Hematopoietic multipotent progenitor cell treated with erythropoietin and hydrocortisone succinate and interleukin-3 and kit ligand, for 8 days (in vitro differentiated cells): ENCODE measurements at regions not wholly inside any gene's neighbourhood (a gene's known extent, or its start where the extent isn't known, plus 50 kb on each side); places are given as distances from the start of the nearest gene placed in this dataset.
"Not testable (repeated sequence)": the region's sequence is repeated elsewhere in the genome, so short reads cannot be mapped to it uniquely, and the experiment has no call there.

ENCODE experiments used
- DNase-seq: peaks from one replicate; pipeline ENCODE4 v3.0.0-alpha.2; 2015

DNA sequence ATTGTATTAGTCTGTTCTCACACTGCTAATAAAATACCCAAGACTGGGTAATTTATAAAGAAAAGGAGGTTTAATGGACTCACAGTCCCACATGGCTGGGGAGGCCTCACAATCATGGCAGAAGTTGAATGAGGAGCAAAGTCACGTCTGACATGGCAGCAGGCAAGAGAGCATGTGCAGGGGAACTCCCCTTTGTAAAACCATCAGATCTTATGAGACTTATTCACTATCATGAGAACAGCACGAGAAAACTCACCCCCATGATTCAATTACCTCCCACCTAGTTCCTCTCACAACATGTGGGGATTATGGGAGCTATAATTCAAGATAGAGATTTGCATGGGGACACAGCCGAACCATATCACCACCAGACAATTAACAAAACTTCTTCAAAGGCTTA, 84.4 kb upstream of the ANKRD1 start:
- DNase-seq, result not testable (repeated sequence)

DNA sequence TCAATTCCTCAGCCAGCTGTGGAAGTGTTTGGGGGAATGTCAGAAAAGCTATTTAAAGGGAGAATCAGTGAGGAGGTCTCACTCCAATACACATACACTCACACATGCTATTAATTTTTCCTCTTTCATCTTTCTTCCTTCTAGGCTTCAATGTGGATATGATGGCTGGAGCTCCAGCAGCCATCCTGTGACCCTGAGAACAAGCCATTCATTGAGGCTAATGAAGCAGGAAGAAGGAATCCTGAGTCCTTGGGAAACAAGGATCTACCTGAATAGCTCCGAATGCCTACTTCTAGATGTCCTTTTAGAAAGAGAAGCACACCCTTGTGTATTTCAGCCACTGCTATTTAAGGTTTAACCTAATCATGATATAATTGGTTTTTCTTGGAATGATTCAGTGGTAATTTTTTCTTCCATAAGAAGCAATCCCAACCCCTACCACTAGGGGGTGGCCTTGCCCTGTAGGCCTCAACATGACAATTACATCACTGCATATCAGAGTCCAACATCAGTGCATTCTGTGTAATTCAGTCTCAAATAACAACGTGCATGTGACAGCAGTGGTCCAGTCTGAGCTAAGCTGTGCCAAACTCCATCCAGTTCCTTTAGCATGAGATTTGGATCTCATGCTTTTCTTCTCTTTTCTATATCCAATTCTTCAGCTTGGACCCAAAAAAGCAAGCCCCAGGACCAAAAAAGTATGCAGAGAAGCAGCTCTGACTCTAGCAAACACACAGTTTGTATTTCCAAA, 85.3 kb upstream of the ANKRD1 start:
- DNase-seq, result peak; percentile 73

DNA sequence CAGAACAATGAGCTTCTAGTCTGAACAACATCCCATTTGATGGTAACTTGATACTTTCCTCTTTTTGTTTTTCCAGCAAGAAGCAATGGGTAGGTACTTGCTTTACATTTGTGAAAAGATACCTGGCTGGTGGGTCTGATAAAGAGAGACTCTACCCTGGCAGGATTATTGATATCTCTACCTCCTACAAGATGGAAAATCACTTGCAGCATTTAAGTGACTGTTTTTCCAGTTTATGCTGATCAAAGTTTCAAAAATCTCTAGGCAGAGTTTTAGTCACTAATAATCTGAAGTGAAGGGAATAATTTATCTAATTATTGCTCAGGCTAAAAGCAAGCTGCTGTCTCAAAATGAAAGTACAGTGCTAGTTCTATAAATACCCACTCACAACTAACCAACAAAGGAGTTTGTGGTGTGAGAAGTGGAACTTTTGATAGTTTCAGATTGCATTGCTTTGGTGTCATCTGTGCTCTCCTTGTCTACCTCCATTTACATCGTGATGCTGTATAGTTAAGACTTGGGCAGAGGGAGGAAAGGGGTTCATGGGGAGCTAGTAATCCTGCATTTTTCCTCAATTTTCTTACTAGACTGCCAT, 86.0 kb upstream of the ANKRD1 start:
- DNase-seq, result no peak

DNA sequence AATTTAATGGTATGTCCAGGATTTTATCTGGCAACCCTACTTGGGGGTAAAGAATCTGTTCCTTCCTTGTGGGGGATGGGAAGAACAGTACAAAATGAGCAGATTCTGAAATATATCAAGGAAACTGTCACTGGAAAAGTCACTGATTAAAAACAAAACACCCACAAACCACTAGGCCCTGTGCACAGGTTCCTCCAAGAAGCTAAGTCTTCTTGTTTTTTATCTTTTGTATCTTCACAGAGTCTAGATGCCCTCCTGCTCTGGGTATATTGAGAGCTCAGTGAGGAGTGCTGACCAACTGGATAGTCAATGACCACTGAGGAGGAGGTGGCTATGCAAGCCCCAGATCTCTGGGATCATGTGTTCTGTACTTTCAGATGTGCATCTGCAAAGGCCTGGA, 86.8 kb upstream of the ANKRD1 start:
- DNase-seq, result no peak

DNA sequence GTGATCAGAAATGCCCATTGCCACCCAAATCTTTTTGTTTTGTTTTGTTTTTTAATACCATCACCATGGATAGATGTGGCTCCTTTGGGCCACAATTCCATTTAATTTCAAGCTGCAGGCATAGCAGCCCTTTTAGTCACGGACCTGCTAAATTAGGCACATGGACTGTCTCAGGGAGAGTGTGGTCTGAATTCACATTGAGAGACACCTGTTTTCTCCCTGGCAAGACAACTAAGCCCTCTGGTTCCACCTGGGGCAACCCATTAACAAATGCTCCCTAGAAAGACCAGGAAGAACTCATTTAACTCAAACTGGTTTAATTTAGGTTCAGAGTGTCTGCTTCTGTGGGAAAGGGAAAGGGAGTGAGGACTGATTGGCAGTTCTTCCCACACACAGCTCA, 88.2 kb upstream of the ANKRD1 start:
- DNase-seq, result no peak

DNA sequence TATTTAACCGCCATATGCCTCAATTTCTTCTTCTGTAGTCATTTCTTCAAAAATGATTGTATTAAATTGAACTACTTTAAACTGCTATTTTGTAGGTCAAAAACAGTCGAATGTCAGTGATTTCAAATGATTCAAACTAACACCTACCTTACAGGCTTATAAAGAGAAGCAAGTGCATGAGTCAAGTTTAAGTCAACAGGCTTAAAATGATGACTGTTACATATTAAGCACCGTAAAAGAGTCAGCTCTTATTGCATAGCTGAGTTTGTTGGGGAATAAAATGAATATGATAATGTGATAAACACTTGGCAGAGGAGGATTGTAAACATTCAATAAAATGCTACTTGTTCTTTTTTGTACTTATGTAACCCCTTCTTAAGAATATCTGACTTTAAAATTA, 90.1 kb upstream of the ANKRD1 start:
- no peak for DNase-seq

DNA sequence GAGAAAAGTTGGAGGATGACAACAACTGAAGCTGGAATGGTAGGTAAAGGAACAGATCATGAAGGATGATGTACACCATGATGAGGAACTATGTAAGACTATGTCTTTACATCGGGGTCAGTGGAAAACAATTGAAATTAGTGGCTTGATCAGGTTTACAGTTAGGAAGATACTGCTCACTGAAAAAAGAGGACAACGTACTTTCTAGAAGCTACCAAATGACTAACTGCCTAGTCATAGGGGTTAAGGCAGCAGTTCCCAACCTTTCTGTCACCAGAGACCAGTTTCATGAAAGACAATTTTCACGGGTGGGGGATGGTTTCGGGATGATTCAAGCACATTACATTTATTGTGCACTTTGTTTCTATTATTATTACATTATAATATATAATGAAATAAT, 91.6 kb upstream of the ANKRD1 start:
- no peak for DNase-seq

DNA sequence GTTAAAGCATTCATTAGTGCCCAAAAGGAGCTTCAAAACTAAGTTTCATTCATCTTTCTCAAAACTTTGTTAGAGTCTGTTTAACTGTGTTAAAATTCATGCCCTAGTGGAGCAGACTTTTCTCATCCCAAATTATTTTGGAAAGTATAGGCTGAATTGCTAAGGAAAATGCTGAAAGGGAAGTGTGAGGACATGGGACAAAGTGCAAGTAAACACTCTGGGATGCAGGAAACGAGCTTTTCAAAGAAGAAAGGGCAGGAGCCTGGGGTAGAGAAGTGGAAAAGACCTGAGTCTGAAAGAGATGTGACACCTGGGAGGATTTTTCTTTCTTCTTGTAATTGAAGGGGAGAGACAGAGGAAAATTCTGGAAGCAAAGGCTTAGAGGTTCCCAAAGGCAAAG, 93.1 kb upstream of the ANKRD1 start:
- DNase-seq, result no peak

DNA sequence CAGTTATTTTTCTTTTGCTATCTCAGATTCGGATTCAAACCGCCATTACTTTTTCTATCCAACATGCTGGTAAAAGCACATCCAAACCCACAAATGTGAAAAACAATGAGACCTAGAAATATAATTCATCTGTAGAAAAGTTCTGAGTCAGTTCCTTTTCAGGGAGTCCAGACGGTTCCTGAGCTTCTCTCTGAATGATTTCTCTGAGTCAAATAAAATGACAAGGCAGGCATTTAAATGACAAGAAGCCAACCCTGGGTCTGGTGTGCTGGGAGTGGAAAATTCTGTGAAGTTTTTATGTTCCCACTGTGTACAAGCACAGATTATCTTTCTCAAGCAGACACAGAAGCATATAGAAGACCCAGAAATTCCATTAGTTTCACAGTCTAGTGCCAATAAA, 96.3 kb upstream of the ANKRD1 start:
- no peak for DNase-seq

DNA sequence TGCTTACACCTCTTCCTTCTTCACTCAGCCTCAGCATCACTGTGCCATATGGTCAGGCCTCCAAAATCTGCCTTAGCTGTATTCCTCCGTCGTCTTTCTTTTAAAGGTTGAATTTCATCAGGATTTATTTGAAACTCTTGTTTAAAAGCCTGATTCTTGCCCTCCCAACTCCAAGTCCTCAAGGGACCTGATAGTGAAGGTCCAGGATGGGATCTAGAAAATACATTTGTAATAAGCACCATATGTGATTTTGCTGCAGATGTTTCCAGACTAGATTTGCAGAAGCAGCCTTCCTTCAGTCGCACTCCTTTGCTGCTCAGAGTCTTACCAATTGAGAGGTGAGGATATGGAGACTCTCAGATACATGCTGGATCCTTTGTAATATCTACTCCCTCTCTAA, 101.0 kb upstream of the ANKRD1 start:
- DNase-seq, result no peak

DNA sequence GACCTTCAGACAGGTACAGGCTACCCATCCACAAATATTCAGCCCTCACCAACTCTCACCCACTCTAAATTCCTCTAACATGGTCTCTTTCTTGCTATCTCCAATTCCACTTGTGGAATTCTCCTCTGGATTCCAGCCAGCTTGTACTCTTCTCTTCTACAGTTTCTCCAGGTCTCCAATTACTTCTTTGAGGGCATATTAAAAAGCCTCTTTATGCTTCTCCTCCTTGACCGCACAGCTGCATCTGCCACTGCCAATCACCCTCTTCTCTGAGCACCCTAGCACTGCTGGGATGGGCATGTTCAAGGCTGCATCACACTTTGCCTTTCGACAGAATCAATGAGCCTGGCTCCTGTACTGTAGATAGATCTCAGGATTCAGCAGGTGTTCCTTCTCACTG, 101.5 kb upstream of the ANKRD1 start:
- DNase-seq, result no peak

DNA sequence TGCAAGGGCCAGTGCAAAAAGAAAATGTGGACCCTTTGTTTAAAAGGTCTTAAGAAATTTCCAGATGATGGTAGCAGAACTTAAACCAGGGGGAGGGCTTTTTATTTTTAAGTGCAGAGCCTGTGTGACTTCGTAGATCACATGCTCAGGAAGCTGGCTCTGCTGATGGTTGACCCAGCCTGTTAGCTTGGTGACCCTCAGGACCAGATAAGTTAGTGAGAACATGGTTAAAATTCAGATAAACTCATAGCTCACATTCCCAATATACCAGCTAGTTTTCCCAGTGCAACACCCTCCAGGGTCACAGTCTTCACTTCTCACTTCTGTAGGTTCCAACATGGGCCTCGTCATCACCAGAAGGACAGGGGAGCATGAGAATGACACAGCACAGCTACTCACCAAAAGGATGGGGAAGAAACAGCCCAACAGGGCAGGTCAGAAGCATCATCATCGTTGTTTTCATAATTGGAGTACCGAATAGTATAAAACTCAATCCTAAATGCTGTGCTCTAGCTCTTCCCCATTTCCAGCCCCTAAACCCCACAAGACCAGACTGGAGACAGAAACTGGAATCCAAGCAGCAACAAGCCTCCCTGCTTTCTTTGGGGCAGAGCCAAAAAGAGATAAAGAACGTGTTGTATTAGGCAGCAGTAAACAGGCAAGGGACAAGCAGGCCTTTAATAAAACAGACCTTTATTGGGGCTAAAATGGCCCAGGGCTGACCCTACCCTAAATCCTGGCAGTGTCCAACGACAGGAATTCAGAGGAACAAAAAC, 102.2 kb upstream of the ANKRD1 start:
- no peak for DNase-seq

DNA sequence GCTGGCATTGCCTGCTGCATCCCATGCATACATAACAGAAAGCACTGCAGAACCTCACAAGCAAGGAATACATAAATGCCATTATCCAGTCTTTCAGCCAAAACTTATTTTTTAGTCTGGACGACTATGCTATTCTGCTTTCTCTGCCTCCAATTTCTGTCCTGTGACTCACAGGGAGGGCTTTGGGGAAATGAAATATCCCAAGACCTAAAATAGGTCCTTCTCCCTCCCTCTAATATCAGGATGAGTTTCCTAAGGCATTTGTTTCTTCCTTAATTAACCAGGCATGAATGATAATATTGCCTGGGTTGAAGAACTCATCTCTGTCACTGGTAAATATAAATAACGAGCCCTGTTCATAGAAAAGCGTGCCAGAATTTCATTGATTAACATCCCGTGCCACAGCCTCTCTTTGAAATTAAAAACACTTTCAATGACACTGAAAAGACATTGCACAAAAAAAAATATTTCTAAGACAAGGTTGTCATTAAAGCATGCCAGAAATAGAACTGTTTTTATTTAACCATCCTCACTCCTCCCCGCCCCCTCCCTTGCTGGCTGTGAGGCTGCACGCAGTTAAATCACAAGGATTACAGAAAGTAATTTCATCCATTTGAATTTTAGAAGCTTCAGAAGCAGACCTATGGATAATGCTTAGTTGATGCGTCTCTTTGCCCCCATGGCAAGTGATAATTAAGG, 103.0 kb upstream of the ANKRD1 start:
- DNase-seq, result no peak

DNA sequence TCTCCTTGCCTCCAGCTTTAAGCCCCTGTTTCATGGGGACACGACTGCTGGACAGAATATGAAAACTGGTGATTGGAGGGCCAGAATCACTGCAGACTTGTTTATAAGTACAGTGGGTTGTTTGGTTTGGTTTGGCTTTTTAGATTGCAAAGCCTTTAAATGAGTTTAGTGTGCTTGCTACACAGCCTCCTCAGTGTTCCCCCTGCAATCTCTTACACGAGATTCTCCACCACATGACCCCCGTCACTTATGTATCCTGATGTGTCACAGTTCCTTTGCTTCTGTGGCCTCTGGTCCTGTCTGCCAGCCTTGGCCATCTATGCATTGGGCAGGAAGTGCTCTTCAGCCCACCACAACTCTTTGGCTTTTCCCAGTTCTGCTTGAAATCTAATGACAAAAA, 103.7 kb upstream of the ANKRD1 start:
- DNase-seq, result no peak

DNA sequence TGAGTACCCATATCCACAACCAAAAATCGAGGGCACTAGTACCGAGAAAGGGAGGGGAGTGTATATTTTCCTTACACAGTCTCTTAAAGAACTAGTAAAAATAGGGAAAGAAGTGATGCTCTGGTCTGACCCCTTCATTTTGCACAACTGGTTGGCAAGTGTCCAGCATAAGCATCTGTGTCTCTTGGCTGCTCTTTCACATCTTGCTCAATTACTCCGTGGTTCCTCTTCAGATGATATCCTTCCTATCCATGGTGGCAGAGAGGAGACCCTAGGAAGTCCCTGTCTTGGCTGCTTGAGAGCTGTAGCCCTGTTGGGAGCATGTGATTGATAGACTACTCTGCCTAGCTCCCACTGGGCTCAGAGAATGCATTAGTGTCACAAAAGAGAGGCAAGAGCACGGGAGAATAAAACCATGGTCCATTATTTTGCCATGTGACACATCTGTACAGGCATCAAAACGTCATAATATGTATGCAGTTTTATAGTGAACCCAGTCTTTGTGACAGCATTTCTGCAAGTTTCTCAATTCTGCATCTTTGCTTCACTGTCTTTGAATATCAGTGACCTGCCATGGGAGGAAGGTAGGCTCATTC, 111.8 kb upstream of the ANKRD1 start:
- no peak for DNase-seq

DNA sequence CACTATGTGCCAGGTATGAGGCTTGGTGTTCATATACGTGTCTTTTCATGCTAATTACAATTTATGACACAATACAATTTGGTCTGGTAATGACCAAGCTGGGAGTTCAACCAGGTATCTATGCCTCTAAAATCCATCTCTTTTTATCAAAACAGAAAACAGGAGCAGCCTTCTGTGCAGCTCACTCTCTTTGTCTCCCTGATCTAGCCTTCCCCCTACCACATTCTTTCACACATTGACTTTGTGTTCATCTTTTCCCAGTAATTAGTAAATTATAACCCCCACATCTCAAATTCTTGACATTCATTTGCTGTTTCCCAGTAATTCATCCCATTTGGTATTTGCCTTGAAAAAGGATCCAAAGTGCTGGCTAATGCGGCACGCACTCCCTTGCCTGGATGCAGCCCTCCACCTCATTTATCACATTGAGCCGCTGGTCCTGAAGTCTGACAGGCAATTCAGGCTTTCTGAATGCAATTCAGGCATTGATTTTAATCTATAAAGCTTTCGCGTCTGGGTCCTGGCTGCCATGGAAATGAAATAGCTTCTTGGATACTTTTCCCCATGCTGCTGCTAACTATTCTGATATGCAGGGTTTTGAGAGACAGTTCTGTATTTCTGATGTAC, 112.5 kb upstream of the ANKRD1 start:
- DNase-seq, result no peak

DNA sequence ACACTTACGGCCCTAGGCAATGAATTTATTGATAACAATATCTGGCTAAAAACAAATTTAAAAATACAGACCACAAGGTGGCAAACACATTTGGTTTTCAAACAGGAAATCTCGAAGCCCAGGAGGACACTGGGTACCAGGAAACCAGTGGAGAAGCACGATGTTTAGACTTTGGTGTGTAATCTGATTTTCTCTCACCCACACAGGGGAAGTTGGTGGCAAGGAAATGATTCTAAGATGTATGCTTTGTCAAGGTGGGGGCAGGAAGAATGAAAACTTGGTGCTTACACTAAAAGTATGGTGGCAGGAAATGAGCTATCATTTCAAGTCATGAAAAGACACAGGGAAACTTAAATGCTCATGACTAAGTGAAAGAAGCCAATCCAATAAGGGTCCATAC, 113.2 kb upstream of the ANKRD1 start:
- DNase-seq, result no peak

DNA sequence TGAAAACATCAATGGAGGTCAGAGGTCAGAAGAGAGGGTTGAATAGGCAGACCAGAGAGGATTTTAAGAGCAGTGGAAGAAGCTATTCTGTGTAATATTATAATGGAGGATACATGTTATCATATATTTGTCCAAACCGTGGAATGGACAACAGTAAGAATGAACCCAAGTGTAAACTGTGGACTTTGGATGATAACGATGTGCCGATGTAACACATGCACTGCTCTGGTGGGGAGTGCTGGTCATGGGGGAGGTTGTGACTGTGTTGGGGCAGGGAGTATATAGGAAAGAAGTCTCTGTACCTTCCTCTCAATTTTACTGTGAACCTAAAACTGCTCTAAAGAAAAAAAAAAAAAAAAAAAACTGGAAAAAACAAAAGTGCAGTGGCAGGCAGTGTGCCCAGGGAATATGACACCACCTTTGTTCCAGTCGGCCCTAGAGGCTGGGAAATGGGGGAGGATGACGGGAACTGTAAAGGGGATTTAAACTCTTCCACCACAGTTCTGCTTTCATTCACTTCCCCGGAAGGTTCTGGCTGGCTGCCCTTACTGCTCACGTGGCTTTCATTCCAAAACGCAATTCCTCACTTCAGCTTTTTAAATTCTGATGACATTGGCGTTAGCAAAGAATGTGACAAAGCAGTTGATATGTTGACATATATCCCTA, 113.7 kb upstream of the ANKRD1 start:
- no peak for DNase-seq

DNA sequence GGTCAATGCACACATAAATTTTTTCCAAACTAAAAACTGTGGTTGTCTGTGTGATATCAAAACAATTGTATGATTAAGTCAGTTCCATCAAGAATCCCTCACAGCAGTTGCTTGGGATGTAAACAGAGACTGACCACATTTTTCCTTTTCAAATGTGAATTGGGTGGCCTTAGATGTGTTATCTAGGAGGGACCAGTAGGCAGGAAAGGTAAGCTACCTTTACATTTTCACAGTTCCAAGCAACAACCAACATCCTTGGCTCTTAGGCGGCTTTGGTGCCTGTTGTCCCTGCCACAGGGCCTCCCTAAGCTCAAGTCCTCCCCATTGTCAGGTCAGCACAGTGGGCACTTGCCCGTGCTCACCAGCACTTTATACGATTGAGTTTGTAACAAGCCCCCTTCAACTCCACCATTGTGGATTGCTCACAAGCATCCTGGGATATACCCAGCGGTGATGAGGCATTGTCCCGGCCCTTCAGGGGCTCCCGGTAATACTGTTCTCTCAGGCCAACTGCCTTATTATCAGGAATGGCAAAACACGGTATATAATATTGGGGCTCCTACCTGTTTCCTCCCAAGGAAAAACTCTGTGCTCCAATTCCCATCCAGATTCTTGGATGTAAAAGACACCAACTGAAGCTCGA, 114.9 kb upstream of the ANKRD1 start:
- DNase-seq, result no peak

DNA sequence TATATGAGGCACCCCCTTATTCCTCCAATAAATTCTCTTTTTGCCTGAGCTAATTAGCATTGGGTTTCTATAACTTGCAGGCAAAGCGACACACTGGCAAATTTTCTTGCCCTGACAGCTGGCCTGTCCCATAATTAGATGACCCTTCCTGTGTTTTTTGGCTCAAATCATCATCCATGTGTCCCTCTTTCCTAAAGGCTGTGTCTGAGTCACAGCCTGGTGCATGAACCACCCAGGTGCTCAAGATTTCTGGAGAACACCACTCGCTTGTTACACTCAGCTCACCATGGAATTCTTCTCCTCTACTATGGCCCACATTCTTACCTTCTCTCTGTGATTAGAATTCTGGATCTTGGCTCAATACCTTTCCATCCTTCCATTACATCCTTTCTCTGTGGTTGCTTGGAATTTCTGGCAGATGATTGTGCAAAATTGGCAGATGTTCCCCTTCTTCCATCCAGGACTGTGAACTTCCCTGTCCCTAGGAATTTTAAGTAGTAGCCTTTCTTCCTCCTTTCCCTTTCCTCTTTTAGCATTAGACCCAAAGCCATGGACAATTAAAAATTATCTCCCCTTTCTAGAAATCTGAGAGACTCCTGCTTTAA, 116.0 kb upstream of the ANKRD1 start:
- no peak for DNase-seq

DNA sequence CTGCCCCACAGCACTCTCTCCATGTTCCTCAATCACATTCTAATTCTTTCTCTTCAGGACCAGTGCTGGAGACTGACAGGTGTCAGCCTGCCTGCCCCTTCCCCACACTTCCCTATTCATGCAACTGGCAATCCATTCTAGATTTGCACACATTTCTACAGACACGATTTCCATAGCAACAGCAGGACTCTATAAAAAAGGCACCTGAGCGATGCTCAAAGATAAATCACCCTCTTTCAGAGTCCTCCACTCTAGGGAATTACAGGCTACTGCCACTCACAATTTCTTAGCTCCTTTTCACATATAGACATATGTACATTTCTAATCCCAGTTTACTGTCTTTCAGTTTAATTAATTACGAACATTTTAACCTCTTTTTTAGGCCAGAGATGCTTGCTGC, 118.1 kb upstream of the ANKRD1 start:
- DNase-seq, result no peak
